Transverse colon (tissue), 4 donors: ENCODE measurements at regions not wholly inside any gene's neighbourhood (a gene's known extent, or its start where the extent isn't known, plus 50 kb on each side); places are given as distances from the start of the nearest gene placed in this dataset.

Experiments used
- POLR2A ChIP-seq: fragments of 450-650 bp; IDR thresholded peaks from one replicate; pipeline ENCODE4 v1.6.1; 2016; ENCODE audit warnings: antibody characterized with exemption, mild to moderate bottlenecking, moderate library complexity
- POLR2AphosphoS5 ChIP-seq, 3 donors: sonication (generic); formaldehyde crosslinking; IDR thresholded peaks; one replicate each; pipeline ENCODE4 v1.6.1; 2016; ENCODE audit warnings: antibody characterized with exemption in 3 of 3
- TF ChIP-seq, protein P1 (sequence below), 5 experiments: fragments of 200-600 bp in 3 of 5; fragments of 450-650 bp in 2 of 5; sonication (generic) in 3 of 5; IDR thresholded peaks; 1 replicate in 2 of 5; 2 replicates in 3 of 5; pipeline ENCODE4 v1.5.1; 2016 to 2017; ENCODE audit warnings: antibody characterized with exemption in 5 of 5, inconsistent platforms in 3 of 5, mild to moderate bottlenecking in 2 of 5, moderate library complexity in 1 of 5

DNA sequence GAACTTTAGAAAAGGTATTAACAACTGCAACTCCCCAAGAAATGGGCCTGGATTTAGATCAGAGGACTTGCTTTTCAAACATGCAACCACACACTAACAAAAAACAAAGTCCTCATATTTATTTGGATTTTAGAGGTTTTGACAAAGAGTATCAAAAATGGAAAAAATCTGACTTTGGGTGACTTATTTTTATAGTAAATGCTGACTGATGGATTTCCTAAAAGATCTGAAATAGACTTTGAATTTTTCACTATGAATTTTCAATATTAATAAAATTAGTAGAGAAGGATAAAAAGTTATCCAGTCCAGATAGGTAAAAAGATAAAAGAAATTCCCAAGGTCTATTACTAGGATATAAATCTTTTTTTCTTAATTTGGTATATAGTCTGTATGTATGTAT, 253.5 kb downstream of the KCNJ2 start:
- TF ChIP-seq, protein P1, sequence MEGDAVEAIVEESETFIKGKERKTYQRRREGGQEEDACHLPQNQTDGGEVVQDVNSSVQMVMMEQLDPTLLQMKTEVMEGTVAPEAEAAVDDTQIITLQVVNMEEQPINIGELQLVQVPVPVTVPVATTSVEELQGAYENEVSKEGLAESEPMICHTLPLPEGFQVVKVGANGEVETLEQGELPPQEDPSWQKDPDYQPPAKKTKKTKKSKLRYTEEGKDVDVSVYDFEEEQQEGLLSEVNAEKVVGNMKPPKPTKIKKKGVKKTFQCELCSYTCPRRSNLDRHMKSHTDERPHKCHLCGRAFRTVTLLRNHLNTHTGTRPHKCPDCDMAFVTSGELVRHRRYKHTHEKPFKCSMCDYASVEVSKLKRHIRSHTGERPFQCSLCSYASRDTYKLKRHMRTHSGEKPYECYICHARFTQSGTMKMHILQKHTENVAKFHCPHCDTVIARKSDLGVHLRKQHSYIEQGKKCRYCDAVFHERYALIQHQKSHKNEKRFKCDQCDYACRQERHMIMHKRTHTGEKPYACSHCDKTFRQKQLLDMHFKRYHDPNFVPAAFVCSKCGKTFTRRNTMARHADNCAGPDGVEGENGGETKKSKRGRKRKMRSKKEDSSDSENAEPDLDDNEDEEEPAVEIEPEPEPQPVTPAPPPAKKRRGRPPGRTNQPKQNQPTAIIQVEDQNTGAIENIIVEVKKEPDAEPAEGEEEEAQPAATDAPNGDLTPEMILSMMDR (IDR thresholded peaks at IDR 0.05), result no peak
- TF ChIP-seq POLR2AphosphoS5 (IDR thresholded peaks at IDR 0.05) (no peak), POLR2A (no peak)
